GM20431 (cell line): ENCODE measurements at regions not wholly inside any gene's neighbourhood (a gene's known extent, or its start where the extent isn't known, plus 50 kb on each side); places are given as distances from the start of the nearest gene placed in this dataset.

ENCODE experiments used
- in situ Hi-C: fragments of 300-500 bp; cut with MseI, MboI; formaldehyde crosslinking; loops from one replicate; pipeline ENCODE4 v1.15.0; 2020; ENCODE audit warnings: low sequenced_read_pairs; ENCODE audit not compliant: unreplicated experiment

DNA sequence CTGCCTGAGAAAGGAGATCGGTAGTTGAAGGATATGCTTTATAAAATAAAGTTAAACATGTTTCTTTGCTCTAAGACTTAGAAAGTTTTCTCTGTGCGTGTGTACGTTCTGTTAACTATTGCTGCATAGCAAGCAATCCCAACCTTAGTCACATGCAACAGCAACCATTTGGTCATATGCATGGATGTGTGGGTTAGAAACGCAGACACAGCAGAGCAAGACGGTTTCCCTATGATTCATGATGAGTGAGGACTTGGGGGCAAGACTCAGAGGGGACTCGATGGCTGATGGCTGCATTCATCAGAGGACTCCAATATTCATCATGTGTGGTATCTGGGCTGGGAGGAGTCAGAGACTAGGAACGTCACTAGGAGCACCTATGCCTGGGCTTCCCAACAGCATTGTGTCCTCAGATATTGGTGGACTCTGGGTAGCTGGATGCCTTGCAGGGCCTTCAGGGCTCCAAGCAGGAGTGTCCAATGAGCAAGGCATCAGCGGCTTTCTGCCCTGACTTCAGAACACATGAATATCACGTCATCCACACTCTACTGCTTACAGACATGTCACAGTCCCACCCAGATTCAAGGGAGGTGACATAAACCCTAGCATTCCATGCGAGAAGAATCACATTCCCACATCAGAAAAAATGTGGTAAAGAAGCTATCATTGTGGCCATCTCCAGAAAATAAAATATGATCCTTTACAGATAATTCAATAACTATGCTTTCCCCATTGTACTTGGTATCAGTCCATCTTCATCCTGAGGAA lies 731.2 kb downstream of the TNS3 start:
- in situ Hi-C loops, result no loop called here

DNA sequence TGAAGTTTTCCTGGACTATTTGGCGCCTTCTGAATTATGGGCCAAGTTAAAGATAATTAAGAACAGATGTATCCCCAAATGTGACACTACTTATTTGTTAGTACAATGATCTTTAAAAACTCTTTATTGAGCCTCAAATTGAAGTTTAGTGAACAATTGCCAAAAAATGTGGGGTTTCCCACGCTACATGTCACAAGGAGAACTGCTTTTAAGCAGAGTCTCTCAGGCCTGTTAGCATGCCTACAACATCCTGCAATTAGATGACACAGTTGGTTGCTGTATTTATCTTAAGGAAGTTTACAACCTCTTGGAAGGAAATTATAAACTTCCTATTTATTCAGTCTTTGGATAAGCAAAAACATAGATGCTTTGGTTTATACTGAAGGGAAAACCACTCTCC lies 733.0 kb downstream of the TNS3 start:
- in situ Hi-C loops, result no loop called here

DNA sequence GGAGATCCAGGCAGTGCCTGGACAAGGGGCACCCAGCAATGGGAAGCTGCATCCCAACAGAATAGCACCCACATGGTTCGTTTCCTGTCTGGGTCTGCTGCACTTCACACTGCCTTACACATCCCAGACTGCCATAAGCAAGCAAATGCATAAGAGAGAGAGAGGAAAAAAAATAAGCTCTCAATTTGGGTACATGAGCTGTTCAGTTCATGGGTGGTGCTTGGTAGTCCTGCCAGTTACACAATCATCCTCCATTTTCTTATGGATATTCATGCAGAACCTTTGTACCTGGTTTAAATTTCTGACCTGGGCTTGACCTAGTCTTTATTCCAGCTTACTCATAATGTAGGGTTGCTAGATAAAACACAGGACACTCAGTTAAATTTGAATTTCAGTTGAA lies 733.6 kb downstream of the TNS3 start:
- in situ Hi-C loops, result no loop called here

DNA sequence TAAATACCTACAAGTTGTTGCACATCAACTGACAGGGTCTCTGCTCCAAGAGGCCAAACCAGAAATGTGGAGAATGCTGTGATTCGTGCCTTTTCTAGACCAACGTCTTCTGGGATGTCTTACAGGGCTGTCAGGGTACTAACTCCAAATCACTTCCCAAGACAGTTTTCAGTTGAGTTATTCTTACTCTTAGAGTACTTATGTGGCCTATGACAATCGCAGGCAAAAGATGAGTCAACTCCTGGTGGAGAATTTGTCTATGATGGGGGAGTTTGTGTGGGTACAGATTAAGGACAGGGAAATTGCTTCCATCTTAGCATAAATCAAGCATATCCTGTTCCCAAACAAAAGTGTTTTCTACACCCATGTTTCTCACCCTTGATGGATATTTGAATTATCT lies 734.8 kb downstream of the TNS3 start:
- in situ Hi-C loops, result no loop called here

DNA sequence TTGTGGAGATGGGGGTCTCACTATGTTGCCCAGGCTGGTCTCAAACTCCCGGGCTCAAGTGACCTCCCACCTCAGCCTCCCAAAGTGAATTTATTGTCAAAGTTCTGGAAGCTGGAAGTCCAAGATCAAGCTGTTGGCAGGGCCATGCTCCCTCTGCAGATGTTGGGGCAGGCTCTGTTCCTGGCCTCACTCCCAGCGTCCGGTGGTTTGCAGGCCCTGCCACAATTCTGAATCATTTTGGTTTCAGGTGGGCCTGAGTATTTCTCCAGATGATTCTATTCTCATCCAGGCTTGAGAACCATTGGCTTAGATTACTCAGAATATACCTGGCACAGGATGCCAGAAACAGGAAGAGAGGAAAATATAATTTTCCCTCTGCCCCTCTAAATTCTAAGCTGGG lies 737.4 kb downstream of the TNS3 start:
- in situ Hi-C loops, result no loop called here

DNA sequence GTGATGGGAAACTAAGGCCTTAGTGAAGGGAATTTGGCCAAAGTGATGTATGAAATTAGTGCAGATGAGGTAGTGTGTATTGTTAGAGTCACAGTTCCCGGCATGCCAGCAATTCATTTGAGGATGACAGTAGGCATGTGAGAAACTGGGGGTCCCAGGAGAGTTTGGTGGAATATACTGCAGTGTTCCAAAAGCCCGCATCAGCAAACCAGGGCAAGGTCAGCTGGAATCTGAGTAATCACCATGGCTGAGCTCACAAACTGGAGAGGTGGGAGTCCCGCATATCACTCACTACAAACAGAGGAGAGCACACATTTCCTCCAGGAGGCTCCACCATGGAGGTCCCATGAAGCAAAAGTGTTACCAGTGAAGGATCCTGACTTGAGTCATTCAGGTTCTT lies 740.7 kb downstream of the TNS3 start:
- in situ Hi-C loops, result no loop called here

DNA sequence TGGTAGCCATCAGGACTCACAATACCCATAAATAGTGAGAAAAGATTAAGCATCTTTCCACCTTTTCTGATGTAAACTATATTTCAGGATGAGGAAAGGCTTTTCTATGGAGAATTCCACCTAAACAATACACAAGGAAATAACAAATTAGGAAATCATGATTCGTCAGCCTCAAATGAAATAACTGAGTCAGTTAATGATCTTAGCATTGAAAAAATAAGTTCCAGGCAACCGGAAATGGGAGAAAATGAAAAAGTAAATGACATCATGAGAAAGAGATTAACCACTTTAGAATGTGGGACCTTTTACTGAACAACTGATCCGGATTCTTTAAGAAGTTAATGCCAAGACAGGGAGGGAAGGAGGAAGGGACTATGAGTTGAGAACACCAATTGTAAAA lies 742.3 kb downstream of the TNS3 start:
- in situ Hi-C loops, result no loop called here

DNA sequence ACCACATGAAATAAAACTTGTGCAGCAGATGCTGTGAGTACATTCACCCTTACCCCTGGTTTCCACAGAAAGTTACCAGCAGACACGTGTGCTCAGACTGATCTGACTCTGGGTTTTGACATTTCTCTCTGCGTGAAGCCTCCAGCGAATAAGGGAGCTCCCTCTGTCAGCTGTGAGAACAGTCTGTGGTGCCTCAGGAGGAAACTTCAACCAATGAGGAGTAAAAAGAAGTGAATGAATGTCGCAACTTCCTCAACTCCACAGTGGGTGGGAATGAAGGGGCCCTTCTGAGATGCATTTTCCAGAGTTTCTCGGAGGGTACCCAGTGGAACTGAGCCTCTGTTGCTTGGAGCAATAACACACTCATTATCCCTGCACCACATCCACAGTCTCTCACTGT lies 743.4 kb downstream of the TNS3 start:
- in situ Hi-C loops, result no loop called here

DNA sequence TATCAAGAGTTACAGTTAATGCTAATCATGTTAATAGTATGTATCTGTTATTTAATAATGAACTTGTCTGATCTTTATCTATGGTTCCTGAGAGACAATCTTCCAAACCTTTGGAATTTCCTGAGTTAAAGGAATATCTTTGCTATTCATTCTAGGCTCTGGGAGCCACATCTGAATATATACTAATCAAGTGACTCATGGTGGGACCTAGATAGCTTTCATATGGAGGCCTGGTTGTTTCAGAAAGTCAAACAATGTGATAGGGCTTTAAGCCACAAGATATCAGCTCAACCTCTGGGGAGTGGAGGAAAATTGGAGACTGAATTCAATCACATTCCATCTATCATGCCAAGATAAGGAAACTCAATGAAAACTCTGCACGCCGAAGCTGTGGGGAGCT lies 746.4 kb downstream of the TNS3 start:
- in situ Hi-C loops, result no loop called here

DNA sequence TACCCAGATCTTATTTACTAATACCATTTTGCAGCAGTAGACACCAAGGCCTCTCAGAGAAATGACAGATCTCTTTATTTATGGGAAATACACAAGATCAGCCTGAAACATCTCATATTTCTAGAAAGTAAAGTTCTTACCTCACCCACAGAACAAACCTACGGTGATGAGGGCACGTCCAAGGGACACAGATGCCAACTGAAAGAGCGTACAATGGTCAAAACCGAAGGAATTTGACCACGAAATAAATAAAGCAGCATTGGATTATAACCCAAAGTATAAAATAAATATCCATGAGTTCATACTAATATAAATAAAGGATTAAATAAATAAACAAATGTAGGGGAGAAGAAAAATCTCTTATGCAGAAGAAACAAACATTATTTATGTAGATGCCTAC lies 747.0 kb downstream of the TNS3 start:
- in situ Hi-C loops, result no loop called here

DNA sequence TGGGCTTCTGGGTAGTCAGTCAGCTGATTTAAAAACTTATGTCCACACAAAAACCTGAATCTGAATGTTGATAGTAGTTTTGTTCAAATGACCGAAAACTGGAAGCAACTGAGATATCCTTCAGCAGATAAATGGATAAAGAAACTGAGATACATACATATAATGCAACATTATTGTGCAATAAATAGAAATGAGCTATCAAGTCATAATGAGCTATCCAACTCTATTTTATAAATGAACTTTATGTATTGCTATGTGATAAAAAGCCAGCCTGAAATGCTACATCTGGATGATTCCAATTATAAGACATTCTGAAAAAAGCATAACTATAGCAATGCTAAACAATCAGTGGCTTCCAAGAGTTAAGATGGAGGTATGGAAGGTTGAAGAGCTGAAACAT lies 748.7 kb downstream of the TNS3 start:
- in situ Hi-C loops, result no loop called here

DNA sequence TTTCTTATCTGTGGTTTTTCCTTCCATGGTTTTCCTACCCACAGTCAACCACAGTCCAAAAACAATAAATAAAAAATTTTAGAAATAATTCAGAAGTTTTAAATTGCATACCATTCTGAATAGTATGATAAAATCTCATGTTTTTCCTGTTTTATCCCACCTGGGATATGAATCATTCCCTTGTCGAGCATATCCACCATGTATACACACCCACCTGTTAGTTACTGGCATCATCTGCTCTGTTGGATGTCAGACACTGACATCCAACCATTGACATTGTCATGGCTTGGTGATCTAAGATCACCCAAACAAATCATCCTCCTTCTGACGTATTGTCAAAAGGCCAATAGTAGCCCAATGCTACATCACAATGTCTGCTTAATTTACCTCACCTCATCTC lies 749.8 kb downstream of the TNS3 start:
- in situ Hi-C loops, result no loop called here

DNA sequence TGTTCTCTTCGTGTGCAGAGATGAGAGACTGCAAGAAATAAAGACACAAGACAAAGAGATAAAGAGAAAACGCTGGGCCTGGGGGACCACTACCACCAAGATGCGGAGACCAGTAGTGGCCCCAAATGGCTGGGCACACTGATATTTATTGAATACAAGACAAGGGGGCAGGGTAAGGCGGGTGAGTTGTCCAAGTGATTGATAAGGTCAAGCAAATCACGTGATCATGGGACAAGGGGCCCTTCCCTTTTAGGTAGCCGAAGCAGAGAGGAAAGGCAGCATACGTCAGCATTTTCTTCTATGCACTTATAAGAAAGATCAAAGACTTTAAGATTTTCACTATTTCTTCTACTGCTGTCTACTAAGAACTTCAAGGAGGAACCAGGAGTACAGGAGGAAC lies 762.1 kb downstream of the TNS3 start:
- in situ Hi-C loops, result no loop called here

DNA sequence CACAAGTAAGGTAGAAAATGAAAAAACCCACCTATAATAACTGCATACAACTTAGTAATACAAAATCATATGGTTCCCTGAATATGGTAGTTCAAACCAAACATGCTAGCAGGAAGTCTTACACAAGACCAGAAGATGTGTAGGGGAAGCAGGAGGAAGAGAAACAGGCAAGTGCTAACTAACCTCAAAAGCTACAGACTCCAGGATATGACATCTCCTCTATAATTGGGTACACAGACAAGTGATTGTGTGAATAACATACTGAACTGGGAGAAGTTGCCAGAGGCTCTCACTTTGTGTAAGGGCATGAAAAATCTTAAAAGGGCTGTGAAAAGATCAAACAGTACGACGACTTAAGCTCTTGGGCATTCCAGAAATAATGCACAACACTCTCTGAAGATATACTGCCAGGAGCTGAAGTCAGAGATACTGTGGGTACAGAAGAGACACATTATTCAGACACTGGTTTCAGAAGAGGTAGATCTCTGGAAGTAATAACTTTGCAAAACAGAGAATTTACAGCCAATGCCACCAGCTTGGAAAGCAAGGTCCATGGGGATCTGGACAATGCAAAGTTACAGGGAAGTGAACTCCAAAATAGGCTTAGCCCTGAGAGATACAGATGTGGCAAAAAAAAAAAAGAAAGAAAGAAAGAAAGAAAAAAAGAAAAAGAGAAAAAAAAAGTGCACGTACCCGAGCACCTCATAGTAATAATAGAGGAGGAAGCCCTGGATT lies 767.2 kb downstream of the TNS3 start:
- in situ Hi-C loops, result no loop called here

DNA sequence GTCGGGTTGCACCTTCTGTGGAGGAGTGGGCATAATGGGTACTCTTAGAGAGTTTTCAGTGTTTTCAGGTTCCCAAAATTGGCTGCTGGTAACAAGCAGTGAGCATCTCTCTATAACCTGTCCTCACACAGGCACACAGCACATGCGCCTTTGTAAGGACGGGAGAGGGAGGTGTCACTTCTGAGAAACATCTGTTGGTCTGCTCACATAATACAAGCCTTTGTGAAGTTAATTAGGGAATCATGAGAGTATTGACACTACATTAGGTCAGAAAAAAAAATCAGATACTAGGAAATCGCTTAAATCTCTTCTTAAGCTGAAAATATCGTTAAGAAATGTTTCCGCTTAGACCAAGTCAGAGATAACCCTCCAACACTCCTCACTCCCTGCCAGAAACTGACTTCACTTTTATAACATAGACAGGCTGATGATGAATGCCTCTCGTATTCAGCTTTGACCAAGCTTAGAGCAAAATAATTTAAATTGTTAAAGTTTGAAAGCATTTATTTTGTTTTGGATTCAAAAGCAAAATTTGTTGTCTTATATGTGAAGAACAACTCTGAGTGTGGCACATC lies 769.7 kb downstream of the TNS3 start:
- in situ Hi-C loops, result no loop called here

DNA sequence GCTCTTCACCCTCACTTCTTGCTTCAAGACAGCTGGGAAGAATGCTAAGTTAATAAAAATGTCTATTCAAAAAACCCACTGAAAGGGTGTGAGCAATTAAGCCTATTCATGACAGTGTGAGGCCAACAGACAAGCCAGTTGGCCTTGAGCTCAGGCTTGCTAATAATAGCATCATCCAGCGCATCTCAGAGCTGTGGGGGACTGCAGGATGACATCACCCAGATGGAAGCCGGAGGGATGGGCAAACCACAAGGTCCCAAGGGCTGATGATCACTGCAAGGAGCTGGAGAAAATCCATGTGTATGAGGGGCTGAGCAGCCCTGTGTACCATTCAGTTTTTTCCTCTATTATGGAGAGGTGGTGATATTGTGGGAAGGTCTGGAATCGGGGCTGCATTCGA lies 770.4 kb downstream of the TNS3 start:
- in situ Hi-C loops, result no loop called here

DNA sequence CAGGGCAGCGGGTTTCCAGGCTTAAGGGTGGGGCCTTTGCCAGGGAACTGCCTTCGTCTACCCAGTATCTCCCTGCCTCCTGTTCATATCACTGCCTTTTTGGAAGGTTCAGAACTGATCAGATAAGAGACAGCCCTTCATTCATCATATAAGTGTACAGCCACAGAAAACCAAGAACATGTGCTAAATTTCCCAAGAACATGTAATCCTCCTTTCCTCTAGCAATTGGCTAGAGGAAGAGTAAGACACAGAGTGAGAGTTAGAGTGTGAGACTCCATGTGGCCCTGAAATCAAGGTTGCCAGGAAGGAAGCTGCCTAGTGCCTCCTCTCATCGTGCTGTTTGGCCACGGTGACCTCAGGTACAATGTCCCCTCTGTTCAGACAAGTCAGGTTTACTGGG lies 770.9 kb downstream of the TNS3 start:
- in situ Hi-C loops, result no loop called here

DNA sequence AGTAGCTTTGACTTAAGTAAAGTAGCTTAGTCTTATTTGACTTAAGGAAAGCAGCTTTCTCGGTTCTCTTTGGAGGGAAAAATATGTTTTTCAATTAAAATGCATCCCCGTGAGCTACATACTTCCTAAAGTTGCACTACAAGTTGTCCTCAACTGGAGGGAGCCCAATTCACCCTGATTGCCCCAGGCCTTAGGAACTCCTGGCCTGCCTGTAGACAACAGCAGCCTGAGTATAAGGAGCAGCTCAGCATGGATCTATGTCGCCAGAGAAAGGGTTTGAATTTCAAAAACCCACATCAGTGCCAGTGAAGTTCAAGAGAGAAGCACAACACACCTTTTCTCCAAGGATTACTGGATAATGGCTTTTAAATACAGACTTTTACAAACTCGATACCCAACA lies 772.0 kb downstream of the TNS3 start:
- in situ Hi-C loops, result no loop called here

DNA sequence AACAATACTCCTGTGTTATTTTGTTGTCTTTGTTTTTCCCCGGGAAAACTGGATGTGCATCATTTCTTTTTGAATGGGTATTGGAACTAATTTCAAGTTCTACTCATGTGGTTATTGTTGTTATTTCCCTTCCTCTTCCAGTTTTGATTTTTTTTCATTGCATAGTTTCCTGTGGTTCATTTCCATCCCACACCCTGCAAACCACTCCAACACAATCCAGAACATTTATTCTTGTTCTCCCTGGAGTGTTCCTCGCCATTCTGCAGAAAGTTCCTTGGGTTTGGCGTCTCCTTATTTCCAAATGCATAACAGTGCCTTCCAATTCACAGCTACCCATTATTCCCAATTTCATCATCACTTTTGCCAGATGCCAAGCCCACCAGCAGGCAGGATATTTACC lies 775.1 kb downstream of the TNS3 start:
- in situ Hi-C loops, result no loop called here

DNA sequence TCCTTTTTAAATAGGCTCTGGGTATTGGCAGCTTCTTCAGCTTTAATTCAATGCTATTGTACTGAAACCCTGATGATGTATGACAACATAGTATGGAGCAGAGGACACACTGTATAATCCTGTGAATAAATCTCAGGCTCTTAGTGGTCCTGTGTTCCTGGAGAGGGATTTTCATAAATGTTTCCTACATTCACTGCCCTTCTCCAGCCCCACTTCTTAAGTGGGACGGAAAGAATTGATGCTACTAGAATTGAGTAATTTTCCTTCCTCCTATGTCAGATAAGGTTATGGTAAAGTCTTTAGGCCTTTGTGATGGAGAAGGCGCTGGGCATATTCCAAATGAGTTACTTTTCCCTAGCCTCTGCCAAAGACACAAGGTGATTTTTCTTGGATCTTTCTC lies 779.4 kb downstream of the TNS3 start:
- in situ Hi-C loops, result no loop called here

DNA sequence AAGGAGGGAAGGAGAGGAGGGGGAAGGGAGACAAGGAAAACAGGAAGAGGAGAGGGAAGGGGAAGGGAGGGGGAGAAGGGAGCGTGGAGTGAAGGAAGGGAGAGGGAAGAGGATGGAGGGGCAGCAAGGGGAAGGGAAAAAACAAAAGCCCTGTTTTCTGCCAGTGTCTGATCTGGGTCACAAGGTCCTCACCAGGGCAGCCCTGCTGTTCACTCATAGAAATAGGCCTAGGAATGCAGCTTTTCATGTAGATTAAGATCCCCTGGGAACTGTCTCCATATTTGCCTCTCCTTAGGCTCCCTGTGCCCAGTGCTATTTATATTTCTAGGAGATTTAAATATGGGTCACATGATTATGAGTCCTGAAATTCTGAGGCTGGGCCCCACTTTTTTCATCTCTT lies 790.7 kb downstream of the TNS3 start:
- in situ Hi-C loops, result no loop called here

DNA sequence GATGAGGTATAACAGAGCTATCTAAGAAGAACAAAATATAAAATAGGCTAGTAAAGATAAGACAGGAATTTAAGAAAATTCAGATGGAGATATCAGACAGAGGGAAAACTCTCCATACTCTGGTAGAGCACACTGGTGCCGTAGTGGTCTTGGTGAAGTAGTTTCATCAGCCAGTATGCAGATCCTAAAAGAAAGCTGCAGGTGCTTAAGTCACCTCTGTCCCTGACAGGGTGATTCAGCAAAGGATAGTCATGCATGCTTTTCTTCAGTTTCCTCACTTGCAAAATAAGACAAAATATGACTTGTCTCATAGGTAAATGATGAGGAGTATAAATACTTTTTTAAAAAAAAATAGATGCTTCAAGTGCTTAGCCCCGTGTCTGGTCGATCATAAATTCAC lies 794.9 kb downstream of the TNS3 start:
- in situ Hi-C loops, result no loop called here
